Activated naive CD8-positive, alpha-beta T cell treated with anti-CD3 and anti-CD28 coated beads, Interleukin-2, amount 10 ng/mL, durations not matched to agents 7 days and 5 days (primary cell): ENCODE measurements at regions not wholly inside any gene's neighbourhood (a gene's known extent, or its start where the extent isn't known, plus 50 kb on each side); places are given as distances from the start of the nearest gene placed in this dataset.

Experiments
- ATAC-seq: fragments of 150-1000 bp; cut with Tn5 transposase; one replicate; pipeline ENCODE4 v1.10.0; 2021; ENCODE audit warnings: low read depth, moderate library complexity
- POLR2A ChIA-PET: fragments of 350-600 bp; sonication (Branson Sonifier 250); formaldehyde crosslinking; loops from one replicate; lab custom pipeline; 2021; ENCODE audit warnings: antibody characterized with exemption; lab: Charles Lee
- DNase-seq: peaks from one replicate; pipeline ENCODE4 v3.0.0; 2021
- H3K27ac Mint-ChIP-seq: one replicate; pipeline ENCODE4 v1.8.0; 2022; ENCODE audit warnings: mild to moderate bottlenecking, mixed read lengths
- H3K27me3 Mint-ChIP-seq: one replicate; pipeline ENCODE4 v1.8.0; 2022; ENCODE audit warnings: mild to moderate bottlenecking, moderate library complexity, mixed read lengths
- H3K36me3 Mint-ChIP-seq: one replicate; pipeline ENCODE4 v1.8.0; 2021; ENCODE audit warnings: mild to moderate bottlenecking, mixed read lengths
- H3K4me1 Mint-ChIP-seq: one replicate; pipeline ENCODE4 v1.8.0; 2021; ENCODE audit warnings: mixed read lengths
- H3K4me3 Mint-ChIP-seq: one replicate; pipeline ENCODE4 v1.8.0; 2022; ENCODE audit warnings: mild to moderate bottlenecking, moderate library complexity, mixed read lengths
- H3K9me3 Mint-ChIP-seq: one replicate; pipeline ENCODE4 v1.8.0; 2021; ENCODE audit warnings: mixed read lengths

DNA sequence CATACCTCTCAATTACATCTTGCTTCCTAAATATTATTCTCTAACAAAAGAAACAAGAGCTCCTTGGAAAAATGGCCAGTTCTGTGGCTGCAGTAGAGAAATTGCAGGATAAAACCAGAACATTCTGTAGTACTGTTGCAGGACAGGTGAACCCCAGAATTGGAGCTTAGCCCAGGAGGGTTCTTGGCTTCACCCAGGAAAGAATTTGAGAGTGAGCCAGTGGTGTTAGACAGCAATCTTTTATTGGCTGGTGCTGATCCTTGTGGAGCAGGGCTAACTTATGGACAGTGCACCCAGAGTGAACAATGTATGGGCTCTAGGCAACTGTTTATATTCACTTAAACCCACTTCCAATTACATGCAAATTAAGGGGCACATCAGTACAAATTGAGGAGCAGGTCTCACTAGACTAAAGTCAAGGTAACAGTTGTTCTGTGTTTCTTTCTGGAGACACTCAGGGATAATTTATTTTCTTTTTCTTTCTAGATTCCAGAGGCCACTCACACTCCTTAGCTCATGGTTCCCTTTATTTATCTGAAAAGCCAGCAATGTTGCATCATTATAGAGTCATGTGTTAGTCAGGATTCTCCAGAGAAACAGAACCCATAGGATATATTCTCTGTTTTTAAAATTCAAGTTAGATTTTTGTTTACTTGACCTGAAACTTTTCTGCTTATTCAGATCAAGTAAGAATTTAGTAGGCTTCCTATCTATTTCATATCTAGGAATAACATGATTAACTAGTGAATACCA is 348.1 kb downstream of the CCDC85A start:
- Mint-ChIP-seq H3K4me1 (no peaks in the 10 kb centered on the region), H3K36me3 (no peaks in the 10 kb centered on the region), H3K4me3 (no peak overlapping the region), H3K9me3 (peaks cover 2% of the 10 kb centered on the region), H3K27ac (no peak overlapping the region), H3K27me3 (no peaks in the 10 kb centered on the region)
- no peak for DNase-seq
- POLR2A ChIA-PET: no interaction called here
- ATAC-seq: no peak

GRCh38 chr2:56534321-56534720 is 350.5 kb downstream of the CCDC85A start:
- H3K27me3 Mint-ChIP-seq: no peaks in the 10 kb centered on the region
- H3K4me3 Mint-ChIP-seq: no peak overlapping the region
- no peaks in the 10 kb centered on the region for H3K36me3 Mint-ChIP-seq
- H3K9me3 Mint-ChIP-seq: peaks cover 2% of the 10 kb centered on the region
- no peak for ATAC-seq
- DNase-seq: no peak
- POLR2A ChIA-PET: no interaction called here
- no peak overlapping the region for H3K27ac Mint-ChIP-seq
- H3K4me1 Mint-ChIP-seq: no peaks in the 10 kb centered on the region

DNA sequence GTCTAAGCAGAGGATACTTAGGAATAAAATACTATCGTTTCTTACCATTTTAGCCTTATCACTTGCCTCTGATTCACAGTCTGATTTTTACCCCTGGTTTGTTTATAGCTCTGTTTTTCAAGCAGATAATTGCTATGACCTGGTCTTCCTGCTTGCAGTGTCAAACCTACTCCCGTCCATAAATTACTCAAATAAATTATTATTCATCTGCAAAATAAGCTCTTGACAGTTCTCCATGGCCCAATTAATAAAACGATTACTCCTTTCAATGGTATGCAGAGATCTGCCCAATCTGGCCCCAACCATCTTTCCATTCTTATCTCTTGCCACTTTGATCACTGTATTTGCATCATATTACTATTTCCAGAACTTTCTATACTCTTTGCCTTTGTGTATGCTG is 354.0 kb downstream of the CCDC85A start:
- Mint-ChIP-seq H3K27ac (no peak overlapping the region), H3K4me1 (no peaks in the 10 kb centered on the region), H3K36me3 (no peaks in the 10 kb centered on the region), H3K9me3 (peaks cover 5% of the 10 kb centered on the region), H3K27me3 (no peaks in the 10 kb centered on the region), H3K4me3 (no peak overlapping the region)
- no peak for ATAC-seq
- no peak for DNase-seq
- POLR2A ChIA-PET: no interaction called here

DNA sequence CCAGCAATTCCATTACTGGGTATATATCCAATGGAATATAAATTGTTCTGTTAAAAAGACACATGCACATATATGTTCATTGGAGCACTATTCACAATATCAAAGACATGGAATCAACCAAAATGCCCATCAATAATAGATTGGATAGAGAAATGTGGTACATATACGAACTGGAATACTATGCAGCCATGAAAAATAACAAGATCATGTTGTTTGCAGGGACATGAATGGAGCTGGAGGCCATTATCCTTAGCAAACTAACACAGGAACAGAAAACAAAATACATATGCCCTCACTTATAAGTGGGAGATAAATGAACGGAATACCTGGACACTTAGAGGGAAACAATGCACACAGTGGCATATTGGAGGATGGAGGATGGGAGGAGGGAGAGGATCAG is 355.8 kb downstream of the CCDC85A start:
- DNase-seq (no peak), ATAC-seq (no peak)
- Mint-ChIP-seq H3K4me3 (no peak overlapping the region), H3K27ac (no peak overlapping the region), H3K4me1 (no peaks in the 10 kb centered on the region), H3K36me3 (no peaks in the 10 kb centered on the region), H3K27me3 (no peaks in the 10 kb centered on the region), H3K9me3 (peaks cover 6% of the 10 kb centered on the region)
- POLR2A ChIA-PET: no interaction called here

- Mint-ChIP-seq H3K9me3 (peaks cover 6% of the 10 kb centered on the region), H3K4me1 (no peaks in the 10 kb centered on the region), H3K27me3 (no peaks in the 10 kb centered on the region), H3K27ac (no peak overlapping the region), H3K36me3 (no peaks in the 10 kb centered on the region), H3K4me3 (no peak overlapping the region)
- POLR2A ChIA-PET: no interaction called here
- ATAC-seq (no peak), DNase-seq (no peak)
Measured at GRCh38 chr2:56540467-56540866, 356.7 kb downstream of the CCDC85A start.

GRCh38 chr2:56540916-56541315 is 357.1 kb downstream of the CCDC85A start:
- H3K27me3 Mint-ChIP-seq: no peaks in the 10 kb centered on the region
- H3K4me1 Mint-ChIP-seq: no peaks in the 10 kb centered on the region
- H3K4me3 Mint-ChIP-seq: no peak overlapping the region
- DNase-seq: no peak
- H3K27ac Mint-ChIP-seq: no peak overlapping the region
- H3K9me3 Mint-ChIP-seq: peaks cover 6% of the 10 kb centered on the region
- no peak for ATAC-seq
- no peaks in the 10 kb centered on the region for H3K36me3 Mint-ChIP-seq
- POLR2A ChIA-PET: no interaction called here

- no peaks in the 10 kb centered on the region for H3K4me1 Mint-ChIP-seq
- no peak for ATAC-seq
- H3K36me3 Mint-ChIP-seq: no peaks in the 10 kb centered on the region
- peaks cover 7% of the 10 kb centered on the region for H3K9me3 Mint-ChIP-seq
- DNase-seq: no peak
- POLR2A ChIA-PET: no interaction called here
- H3K4me3 Mint-ChIP-seq: no peak overlapping the region
- no peaks in the 10 kb centered on the region for H3K27me3 Mint-ChIP-seq
- no peak overlapping the region for H3K27ac Mint-ChIP-seq
Measured at GRCh38 chr2:56542213-56542612, 358.4 kb downstream of the CCDC85A start.

GRCh38 chr2:56565143-56565542 is 381.4 kb downstream of the CCDC85A start:
- Mint-ChIP-seq H3K4me1 (no peaks in the 10 kb centered on the region), H3K36me3 (no peaks in the 10 kb centered on the region), H3K27me3 (no peaks in the 10 kb centered on the region), H3K27ac (no peak overlapping the region), H3K4me3 (no peak overlapping the region), H3K9me3 (peaks cover 5% of the 10 kb centered on the region)
- no peak for DNase-seq
- no peak for ATAC-seq
- POLR2A ChIA-PET: no interaction called here

GRCh38 chr2:56571074-56571473 is 387.3 kb downstream of the CCDC85A start:
- Mint-ChIP-seq H3K27me3 (no peaks in the 10 kb centered on the region), H3K4me3 (no peak overlapping the region), H3K4me1 (no peaks in the 10 kb centered on the region), H3K36me3 (no peaks in the 10 kb centered on the region), H3K9me3 (peaks cover 9% of the 10 kb centered on the region), H3K27ac (no peak overlapping the region)
- POLR2A ChIA-PET: no interaction called here
- ATAC-seq (no peak), DNase-seq (no peak)

- POLR2A ChIA-PET: no interaction called here
- no peaks in the 10 kb centered on the region for H3K4me1 Mint-ChIP-seq
- no peak for DNase-seq
- no peaks in the 10 kb centered on the region for H3K36me3 Mint-ChIP-seq
- ATAC-seq: no peak
- peaks cover 19% of the 10 kb centered on the region for H3K9me3 Mint-ChIP-seq
- no peaks in the 10 kb centered on the region for H3K27me3 Mint-ChIP-seq
- no peak overlapping the region for H3K4me3 Mint-ChIP-seq
- H3K27ac Mint-ChIP-seq: no peak overlapping the region
Measured at GRCh38 chr2:56576001-56576400, 392.2 kb downstream of the CCDC85A start.

DNA sequence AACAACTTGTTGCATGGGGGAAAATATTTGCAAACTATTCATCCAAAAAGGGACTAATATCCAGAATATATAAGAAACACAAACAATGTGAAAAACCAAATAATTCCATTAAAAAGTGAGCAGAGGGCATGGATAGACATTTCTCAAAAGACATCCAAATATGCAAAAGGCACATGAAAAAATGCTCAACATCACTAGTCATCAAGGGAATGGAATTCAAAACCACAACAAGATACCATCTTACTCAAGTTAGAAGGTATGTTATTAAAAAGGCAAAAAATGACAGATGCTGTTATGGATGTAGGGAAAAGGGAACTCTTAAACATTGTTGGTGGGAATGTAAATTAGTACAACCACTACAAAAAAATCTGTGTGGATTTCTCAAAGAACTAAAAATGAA is 396.5 kb downstream of the CCDC85A start:
- no peaks in the 10 kb centered on the region for H3K4me1 Mint-ChIP-seq
- no peak overlapping the region for H3K27ac Mint-ChIP-seq
- no peaks in the 10 kb centered on the region for H3K36me3 Mint-ChIP-seq
- no peak for ATAC-seq
- no peak for DNase-seq
- H3K27me3 Mint-ChIP-seq: no peaks in the 10 kb centered on the region
- POLR2A ChIA-PET: no interaction called here
- H3K4me3 Mint-ChIP-seq: no peak overlapping the region
- H3K9me3 Mint-ChIP-seq: peaks cover 11% of the 10 kb centered on the region

DNA sequence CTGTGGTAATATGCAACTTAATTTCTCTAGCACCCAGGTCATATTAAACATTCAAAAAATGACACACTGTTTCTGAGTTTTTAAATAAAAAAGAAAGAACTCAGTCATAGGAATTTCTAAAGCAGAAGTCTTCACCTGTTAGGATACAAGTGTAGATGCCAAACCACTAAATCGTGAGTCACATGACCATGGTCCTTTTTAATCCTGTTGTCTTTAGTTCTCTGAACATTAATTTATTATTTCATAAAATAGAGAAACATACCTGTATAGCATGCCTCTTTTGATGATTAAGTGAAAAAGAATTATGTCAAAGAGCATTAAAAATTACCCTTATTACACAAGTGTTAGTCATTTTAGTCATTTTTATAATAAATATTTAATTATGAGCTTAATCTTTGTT is 398.8 kb downstream of the CCDC85A start:
- H3K36me3 Mint-ChIP-seq: no peaks in the 10 kb centered on the region
- peaks cover 7% of the 10 kb centered on the region for H3K9me3 Mint-ChIP-seq
- POLR2A ChIA-PET: no interaction called here
- no peaks in the 10 kb centered on the region for H3K27me3 Mint-ChIP-seq
- ATAC-seq (no peak), DNase-seq (no peak)
- H3K4me1 Mint-ChIP-seq: no peaks in the 10 kb centered on the region
- no peak overlapping the region for H3K27ac Mint-ChIP-seq
- no peak overlapping the region for H3K4me3 Mint-ChIP-seq

- H3K4me3 Mint-ChIP-seq: no peak overlapping the region
Measured at GRCh38 chr2:56583796-56584315, 400.1 kb downstream of the CCDC85A start.

DNA sequence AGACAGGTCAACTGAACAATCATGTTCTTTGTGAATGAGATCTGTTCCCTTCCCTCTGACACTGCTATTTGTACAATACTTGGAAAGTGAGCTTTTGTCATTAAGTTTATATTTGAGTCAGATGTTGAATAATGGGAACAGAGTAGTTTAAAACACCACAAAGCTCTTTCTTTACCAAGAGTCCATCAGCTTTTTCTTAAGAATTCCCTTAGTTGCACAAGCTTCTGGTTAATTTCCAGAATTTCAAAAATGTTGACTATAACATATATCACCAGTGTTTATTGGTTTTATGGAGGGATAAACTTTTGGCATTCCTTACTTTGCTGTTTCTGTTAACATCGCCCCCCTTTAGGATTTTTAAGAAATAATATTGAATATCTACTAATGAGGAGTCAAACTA is 403.7 kb downstream of the CCDC85A start:
- DNase-seq (no peak), ATAC-seq (no peak)
- no peaks in the 10 kb centered on the region for H3K9me3 Mint-ChIP-seq
- no peaks in the 10 kb centered on the region for H3K4me1 Mint-ChIP-seq
- H3K27me3 Mint-ChIP-seq: no peaks in the 10 kb centered on the region
- H3K36me3 Mint-ChIP-seq: no peaks in the 10 kb centered on the region
- H3K4me3 Mint-ChIP-seq: no peak overlapping the region
- POLR2A ChIA-PET: no interaction called here
- H3K27ac Mint-ChIP-seq: no peak overlapping the region

More at GRCh38 chr2:56583796-56584315, 400.1 kb downstream of the CCDC85A start:
- no peaks in the 10 kb centered on the region for H3K27me3 Mint-ChIP-seq
- H3K36me3 Mint-ChIP-seq: no peaks in the 10 kb centered on the region
- no peak for DNase-seq
- H3K27ac Mint-ChIP-seq: no peak overlapping the region
- peaks cover 7% of the 10 kb centered on the region for H3K9me3 Mint-ChIP-seq
- ATAC-seq: no peak
- H3K4me1 Mint-ChIP-seq: no peaks in the 10 kb centered on the region
- POLR2A ChIA-PET: no interaction called here
